Islet of Langerhans (tissue), 1 donor: ENCODE measurements at regions not wholly inside any gene's neighbourhood (a gene's known extent, or its start where the extent isn't known, plus 50 kb on each side); places are given as distances from the start of the nearest gene placed in this dataset.

ENCODE experiments used
- FAIRE-seq: peaks from one replicate; lab custom pipeline; 2011; peaks lifted over from hg19 to GRCh38; lab: Jason Lieb, UNC

DNA sequence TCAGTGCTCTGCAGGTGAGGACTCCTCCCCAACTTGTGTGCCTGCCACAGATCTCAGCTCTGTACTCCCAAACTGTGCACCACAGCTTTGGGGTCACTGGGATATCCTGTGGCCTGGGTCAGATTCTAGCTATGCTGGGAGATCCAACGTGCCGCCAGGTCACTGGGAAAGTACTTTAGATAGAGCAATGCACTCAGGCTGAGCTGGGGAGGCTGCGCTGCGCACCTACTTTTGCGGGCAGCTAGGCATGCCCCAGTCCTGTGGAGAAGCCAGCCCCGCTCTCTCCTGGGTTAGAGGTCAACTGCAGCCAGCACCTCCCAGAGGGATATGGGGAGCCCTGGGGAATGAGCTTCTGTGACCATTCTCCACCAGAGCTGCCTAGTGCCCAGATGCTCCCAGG lies 552.1 kb upstream of the CDH9 start:
- FAIRE-seq = no peak

- FAIRE-seq = no peak
These were observed 539.9 kb upstream of the CDH9 start for GRCh38 chr5:27578279-27578678.

DNA sequence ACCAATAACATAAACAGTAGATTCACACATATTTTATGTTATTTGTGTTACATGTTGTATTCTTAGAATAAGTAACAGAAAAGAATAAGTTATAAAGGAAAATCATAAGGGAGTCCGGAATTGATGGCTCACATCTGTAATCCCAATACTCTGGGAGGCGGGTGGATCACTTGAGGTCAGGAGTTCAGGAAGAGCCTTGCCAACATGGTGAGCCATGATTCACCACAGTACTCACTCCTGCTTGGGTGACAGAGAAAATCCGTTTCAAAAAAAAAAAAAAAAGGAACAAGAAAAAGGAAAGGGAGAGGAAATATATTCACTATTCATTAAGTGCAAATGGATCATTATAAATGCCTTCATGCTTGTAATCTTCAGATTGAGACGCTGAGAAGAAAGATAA lies 533.3 kb upstream of the CDH9 start:
- no peak for FAIRE-seq

- no peak for FAIRE-seq
These were observed 530.4 kb upstream of the CDH9 start for GRCh38 chr5:27568811-27569210.

- no peak for FAIRE-seq
These were observed 523.0 kb upstream of the CDH9 start for GRCh38 chr5:27561408-27561807.

- FAIRE-seq = no peak
These were observed 510.1 kb upstream of the CDH9 start for GRCh38 chr5:27548484-27548883.

- FAIRE-seq = no peak
These were observed 496.7 kb upstream of the CDH9 start for GRCh38 chr5:27535031-27535557.

DNA sequence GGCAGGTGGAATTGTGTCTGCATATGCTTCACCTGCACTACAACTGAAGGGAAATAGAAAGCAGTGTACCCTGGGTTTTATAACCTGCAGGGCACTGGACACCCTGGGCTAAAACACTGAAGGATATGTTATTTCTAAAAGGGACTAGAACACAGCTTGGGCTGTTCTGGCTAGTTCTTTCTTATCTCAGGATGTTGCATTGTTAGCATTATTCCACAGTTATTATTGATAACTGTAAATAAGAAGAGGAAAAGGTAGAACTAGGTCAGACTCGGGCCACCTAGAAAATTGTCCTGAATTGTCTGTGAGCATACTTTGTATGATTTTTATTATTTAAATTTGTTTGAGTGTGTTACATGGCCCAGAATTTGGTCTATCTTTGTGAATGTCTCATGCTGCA lies 493.9 kb upstream of the CDH9 start:
- FAIRE-seq = no peak

DNA sequence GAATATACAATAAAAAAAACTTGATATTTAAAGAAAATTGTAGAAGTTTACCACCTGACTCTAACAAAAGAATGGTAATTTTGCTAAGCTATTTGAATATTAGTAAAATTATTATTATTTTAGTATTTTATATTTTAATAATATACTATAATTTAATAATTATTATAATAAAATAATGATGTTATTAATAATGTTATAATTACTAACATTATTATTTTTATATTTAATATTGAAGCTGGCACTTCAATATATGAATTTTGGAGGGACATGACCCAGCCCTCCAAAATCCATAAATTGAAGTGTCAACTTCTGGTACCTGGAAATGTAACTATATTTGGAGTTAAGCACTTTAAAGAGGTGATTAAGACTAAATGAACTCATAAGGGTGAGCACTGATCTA lies 486.1 kb upstream of the CDH9 start:
- no peak for FAIRE-seq

GRCh38 chr5:27523629-27524028 lies 485.2 kb upstream of the CDH9 start:
- no peak for FAIRE-seq

DNA sequence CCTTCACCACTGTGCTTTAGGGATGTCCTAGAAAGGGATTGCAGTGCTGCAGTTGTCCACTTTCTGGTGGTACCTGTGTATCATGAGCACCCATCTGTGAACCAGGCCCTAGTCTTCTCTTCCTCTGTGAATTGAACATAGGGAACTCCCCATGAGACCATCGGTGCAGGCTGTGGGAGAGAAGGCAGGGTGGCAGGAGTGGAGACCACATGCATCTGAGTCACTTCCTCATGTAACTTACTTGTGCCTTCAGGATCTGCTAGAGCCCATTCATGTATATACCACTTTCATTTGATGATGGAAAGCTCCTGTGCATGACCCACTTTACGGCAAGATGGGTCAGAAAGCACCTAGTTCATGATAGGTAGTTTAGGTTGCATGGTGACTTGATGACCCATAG lies 478.1 kb upstream of the CDH9 start:
- no peak for FAIRE-seq

- no peak for FAIRE-seq
These were observed 472.7 kb upstream of the CDH9 start for GRCh38 chr5:27511061-27511460.

- FAIRE-seq = no peak
These were observed 465.4 kb upstream of the CDH9 start for GRCh38 chr5:27503813-27504212.

- no peak for FAIRE-seq
These were observed 463.9 kb upstream of the CDH9 start for GRCh38 chr5:27502236-27502635.

DNA sequence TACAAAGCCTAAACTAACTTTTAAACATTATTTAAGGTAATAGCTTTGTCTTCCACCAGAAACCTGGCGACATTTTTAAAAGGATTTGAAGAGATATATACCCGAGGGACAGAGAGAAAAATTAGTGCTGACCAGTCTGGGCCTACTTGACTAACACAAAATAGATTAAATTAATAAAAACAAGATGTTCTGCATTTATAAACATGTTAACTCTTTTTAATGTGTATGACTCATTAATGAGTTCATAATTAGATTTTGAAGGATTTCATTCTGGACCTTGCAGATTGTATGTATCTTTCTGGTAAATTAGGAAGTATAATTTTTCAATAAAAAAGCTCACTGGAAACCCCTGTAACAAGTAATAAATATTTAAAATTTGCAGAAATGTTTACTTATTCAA lies 459.1 kb upstream of the CDH9 start:
- FAIRE-seq = no peak

GRCh38 chr5:27494887-27495286 lies 456.5 kb upstream of the CDH9 start:
- FAIRE-seq = no peak

- no peak for FAIRE-seq
These were observed 453.5 kb upstream of the CDH9 start for GRCh38 chr5:27491746-27492439.

DNA sequence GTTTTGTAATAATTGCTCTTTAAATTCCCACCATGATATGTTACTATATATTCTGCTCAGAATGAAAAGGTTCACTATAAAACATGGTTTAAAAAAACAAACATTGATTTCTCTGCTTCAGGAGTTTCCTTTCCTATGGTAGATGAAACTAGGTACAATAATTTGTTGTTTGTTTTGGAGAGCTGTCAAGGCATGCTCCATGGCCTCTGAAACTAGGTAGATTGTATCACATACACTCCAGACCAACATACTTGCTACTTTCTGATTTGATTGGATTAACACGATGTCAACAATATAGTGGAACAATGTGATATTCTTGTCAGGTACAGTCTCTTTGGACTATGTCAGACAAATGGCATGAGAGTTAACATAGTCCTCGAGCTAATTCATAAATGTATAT lies 452.7 kb upstream of the CDH9 start:
- FAIRE-seq = no peak

DNA sequence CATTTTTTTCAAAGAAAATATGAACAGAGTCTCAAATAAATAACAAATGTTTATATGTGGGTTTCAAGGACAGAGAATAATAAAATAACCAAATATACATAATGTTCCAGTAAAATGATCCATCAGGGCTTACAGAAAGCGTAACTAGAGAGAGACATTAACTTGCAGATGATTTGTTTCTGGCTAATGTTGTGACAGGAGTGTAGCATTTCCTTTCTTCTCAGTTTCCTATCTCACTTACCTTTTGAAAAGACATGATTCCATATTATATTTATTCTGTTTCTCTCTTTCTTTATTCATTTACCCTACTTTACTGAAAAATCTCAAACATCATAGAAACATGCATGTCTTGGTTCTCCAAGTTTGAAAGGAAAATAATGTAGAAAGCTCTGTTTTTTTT lies 451.3 kb upstream of the CDH9 start:
- FAIRE-seq = no peak

DNA sequence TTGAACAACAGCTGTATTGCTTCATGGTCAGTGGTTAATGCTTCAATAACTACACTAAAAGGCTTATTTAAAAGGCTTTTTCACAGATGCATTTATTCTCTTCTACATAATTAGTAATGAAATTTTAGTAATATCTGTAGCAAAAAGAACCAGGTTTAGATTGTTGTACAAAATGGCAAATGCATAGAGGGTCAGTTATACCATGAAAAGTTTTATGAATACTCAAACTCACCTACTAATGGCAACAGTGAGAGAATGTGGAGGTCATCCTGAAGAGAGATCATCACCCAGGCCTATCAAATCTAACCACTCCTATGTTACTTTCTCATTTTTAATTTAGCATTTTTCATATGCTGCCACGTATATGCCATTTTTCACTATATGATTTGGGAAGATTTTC lies 444.3 kb upstream of the CDH9 start:
- FAIRE-seq = no peak

DNA sequence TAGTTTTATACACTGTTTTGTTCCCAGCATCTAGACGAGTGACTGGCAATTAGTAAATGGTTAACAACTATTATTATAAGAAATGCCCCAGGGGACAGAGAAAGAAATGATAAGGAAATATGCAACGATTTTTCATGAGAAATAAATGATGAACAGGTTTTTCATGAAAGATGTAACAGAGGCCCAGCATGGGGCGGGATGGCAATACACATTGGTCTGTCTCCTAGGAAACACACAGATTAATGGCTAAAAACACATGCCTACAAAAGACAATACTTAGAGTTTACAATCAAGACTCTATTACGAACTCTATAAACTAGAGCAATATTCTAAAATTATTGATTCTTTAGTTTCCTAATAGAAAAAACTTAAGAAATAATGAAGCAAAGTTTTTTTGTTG lies 441.5 kb upstream of the CDH9 start:
- no peak for FAIRE-seq

DNA sequence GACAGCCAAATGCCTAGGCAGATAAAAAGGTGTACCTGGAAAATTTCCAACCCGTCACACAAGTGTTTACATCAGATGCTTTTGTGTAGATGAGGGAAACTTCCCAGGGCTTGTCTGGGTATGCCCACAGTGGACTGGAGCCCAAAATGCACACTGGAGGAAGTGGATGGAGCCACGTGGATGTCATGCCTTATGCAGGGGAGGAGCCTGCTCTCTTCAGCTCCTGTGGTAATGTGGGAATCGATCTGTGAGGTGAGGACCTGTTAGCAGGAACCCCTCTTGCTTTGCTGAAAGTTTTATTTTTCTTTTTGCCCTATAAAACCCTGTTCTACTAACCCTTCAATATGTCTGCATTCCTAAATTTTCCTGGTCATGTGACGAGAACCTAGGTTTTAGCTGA lies 439.2 kb upstream of the CDH9 start:
- no peak for FAIRE-seq

GRCh38 chr5:27476356-27476988 lies 438.1 kb upstream of the CDH9 start:
- FAIRE-seq = no peak

GRCh38 chr5:27475063-27475462 lies 436.7 kb upstream of the CDH9 start:
- FAIRE-seq = no peak
